GM21423 (cell line): ENCODE measurements at regions not wholly inside any gene's neighbourhood (a gene's known extent, or its start where the extent isn't known, plus 50 kb on each side); places are given as distances from the start of the nearest gene placed in this dataset.
A peak's percentile ranks its signal among the peaks of the same experiment; 100 is the strongest.

Source experiments
- ATAC-seq: cut with Tn5 transposase; IDR thresholded peaks from one replicate; pipeline ENCODE4 v1.9.1; 2021; ENCODE audit warnings: mild to moderate bottlenecking, moderate library complexity; ENCODE audit not compliant: unreplicated experiment

DNA sequence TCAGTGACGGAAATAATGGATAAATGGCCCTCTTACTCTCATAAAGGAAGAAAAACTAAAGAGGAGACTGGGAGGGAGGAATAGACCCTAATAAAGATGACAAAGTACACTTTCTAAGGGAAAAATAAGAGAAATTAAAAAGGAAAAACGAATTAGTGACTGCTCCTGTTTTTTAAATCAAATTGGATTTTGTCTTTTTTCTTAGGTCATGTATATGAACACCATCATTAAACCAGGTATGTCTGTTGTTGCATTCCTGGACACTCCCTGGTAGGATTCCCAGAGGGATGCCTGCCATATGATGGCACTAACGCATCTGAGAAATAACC, 59.4 kb upstream of the BTN3A2 start:
- no peak for ATAC-seq

DNA sequence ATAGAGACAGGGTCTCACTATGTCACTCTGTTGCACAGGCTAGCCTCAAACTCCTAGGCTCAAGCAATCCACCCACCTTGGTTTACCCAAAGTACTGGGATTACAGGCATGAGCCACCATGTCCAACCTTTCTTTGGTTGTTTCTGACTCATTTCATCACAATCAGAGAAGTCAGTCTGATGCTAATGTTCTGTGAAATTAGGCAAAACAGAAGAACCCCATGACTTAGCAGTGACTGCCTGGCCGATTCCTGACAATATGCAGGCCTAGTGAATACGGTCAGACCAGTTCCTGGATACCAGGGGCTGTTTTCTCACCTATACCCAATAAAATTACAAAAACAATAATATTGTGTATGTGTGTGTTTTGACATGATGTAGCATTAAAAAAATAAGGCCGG, 58.8 kb upstream of the BTN3A2 start:
- ATAC-seq: no peak

DNA sequence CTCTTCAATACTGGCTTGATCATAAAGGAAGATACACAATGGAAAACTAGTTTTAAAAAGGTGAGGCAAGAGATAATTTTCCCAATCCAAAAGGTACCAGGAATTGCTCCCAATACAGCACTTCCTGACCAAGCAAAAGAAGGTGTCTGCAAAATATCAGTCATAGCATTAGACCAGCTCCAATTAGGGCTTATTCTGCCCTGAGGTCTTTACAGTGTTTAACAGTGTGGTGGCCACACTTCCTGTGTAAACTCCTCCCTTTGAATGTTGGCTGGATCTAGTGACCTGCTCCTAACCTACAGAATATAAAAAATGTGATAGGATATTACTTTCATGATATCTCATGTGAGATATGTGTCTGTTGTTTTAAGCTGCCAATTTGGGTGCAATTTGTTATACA, 57.1 kb upstream of the BTN3A2 start:
- no peak for ATAC-seq

DNA sequence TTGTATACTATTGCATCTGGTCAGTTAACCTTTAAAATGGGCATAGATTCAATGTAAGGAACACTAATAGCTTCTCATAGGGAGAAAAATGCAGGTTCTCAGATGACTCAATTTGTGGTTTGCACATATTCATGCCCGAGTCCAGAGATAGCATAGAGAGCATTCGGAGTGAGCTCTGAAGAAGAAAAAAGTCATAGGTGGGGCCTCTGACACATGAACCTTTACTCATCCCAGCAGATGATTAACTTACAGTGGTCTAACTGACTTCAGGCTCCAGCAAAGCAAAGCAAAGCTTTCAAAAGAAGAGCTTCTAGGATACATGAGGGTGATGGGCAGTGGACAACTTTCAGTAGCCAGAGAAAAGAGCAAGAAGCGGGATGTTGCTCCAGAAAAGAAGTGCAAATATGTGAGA, 55.3 kb upstream of the BTN3A2 start:
- peak; percentile 43 for ATAC-seq

DNA sequence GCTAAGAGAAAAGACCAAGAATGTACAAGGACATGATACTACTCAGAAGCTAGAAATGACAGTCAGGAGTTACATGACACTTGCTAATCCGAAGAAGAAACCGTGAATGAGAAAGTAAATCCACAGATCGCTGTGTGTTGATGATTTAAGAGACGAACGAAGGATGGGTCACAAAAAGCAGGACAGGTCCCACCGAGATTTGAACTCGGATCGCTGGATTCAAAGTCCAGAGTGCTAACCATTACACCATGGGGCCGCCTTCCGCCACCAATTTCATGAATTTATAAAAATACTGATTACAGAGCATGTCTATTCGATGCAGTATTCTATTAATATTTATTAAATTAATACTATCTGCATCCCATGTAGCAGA, 54.0 kb upstream of the BTN3A2 start:
- ATAC-seq: no peak

DNA sequence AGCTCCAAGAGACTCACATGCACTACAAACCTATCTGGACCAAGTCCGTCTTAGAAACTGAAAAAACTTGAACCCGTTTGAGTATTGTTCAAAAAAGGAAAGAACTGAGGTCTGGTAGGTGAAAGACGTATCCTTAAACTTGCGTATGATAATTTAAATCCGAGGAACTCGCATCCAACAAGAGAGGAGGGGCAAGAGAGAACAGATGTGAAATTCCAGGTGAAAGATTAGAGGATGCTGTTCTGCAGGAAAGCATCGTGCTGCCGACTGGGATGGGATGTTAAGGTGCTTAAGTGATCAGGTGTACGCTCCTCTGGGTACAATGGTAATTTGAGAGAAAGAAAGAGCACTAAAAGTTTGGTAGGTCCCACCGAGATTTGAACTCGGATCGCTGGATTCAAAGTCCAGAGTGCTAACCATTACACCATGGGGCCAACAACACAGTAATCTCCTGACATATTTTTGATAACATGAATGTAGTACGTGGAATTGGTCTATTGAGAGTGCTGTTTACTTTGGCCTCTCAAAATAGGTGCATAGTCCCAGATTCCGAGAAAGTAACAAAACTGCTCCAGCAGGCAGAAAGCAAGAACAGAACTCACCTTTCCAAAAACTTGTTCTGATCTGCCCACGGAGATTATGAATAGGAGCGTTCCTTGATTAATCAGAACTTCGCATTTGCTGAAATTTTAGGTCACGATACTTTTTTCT, 53.5 kb upstream of the BTN3A2 start:
- ATAC-seq: no peak

DNA sequence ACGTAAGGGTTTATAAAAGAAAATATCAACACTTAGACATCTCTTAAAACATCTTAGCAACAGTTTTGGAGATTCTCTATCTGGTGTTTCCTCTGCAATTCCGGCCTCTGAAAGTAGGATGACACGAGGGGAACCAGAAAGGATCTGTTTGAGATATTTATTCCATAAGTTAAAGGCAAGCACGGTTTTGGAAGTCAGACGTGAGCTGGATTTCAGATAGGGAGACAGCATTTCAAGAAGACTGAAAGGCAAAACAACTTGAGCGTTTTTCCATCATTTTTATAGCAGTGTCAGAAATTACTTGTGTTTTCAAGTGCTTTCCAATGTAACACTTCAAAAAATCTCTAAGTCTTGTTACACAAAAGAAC, 52.9 kb upstream of the BTN3A2 start:
- ATAC-seq: no peak

DNA sequence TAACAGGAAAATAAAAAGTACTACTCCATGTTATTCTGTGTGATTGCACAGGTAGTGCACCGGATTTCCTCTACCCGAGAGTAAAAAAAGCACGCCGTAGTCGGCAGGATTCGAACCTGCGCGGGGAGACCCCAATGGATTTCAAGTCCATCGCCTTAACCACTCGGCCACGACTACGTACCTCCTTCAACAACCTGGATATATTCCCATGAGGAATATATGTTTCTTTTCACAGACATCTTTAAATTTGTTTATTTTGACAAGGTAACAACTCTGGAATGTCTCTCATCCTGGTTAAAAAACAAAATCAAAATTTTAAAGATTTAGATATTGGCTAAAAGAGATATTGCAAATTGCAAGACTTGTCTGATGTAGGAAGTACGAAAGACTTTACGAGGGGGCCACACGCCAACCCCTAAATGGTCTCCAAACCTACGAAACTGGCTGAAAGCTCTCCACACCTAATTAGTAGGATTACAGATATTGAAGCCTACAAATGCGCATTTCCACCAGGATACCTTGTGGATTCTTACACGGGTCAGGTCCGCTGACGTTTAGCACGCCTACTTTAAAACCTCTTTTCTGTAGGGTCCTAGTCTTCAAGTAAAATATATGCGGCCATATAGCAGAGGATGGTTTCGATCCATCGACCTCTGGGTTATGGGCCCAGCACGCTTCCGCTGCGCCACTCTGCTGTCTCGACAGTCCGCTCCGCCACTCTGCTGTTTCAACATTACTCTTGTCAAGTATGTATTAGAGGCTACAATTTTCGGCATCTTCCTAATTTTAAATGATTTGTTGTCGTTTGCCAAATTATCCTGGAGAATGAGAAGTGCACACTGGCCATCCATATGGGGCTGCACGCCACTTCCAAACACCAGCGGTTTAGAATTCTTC, 52.2 kb upstream of the BTN3A2 start:
- ATAC-seq: peak; percentile 34
